AG10803 (cell line): ENCODE measurements at regions not wholly inside any gene's neighbourhood (a gene's known extent, or its start where the extent isn't known, plus 50 kb on each side); places are given as distances from the start of the nearest gene placed in this dataset.
A peak's percentile ranks its signal among the peaks of the same experiment; 100 is the strongest.

Experiments used
- DNase-seq: peaks from one replicate; pipeline ENCODE4 v3.0.0; 2010; ENCODE audit warnings: low read depth
- H3K4me3 ChIP-seq: 2 replicates; pipeline ENCODE4 v1.5.1; 2011; ENCODE audit warnings: mild to moderate bottlenecking, low read length, control low read depth
- TF ChIP-seq, protein P1 (sequence below): conservative IDR thresholded peaks from 2 replicates; pipeline ENCODE4 v1.5.1; 2011; ENCODE audit warnings: mild to moderate bottlenecking, low read length, control low read depth, inconsistent platforms

DNA sequence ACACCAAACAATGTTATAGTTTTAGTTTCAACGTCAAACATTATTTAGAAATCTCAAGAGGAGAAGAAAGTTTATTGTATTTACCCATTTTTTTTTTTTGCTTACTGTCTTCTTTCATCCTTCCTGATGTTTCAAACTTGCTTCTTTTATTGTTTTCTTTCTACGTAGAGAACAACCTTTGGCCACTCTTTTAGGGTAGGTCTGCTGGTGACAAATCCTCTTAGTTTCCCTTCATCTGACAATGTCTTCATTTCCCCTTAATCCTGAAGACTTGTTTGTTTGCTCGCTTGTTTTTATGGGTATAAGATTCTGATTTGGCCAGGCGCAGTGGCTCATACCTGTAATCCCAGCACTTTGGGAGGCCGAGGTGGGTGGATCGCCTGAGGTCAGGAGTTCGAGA, 89.1 kb downstream of the RHOU start:
- H3K4me3 ChIP-seq: no peak overlapping the region
- no peak for DNase-seq
- TF ChIP-seq, protein P1, sequence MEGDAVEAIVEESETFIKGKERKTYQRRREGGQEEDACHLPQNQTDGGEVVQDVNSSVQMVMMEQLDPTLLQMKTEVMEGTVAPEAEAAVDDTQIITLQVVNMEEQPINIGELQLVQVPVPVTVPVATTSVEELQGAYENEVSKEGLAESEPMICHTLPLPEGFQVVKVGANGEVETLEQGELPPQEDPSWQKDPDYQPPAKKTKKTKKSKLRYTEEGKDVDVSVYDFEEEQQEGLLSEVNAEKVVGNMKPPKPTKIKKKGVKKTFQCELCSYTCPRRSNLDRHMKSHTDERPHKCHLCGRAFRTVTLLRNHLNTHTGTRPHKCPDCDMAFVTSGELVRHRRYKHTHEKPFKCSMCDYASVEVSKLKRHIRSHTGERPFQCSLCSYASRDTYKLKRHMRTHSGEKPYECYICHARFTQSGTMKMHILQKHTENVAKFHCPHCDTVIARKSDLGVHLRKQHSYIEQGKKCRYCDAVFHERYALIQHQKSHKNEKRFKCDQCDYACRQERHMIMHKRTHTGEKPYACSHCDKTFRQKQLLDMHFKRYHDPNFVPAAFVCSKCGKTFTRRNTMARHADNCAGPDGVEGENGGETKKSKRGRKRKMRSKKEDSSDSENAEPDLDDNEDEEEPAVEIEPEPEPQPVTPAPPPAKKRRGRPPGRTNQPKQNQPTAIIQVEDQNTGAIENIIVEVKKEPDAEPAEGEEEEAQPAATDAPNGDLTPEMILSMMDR: no peak

- no peak overlapping the region for H3K4me3 ChIP-seq
- no peak for DNase-seq
- TF ChIP-seq, protein P1: no peak
Measured at GRCh38 chr1:228825041-228825440, 89.8 kb downstream of the RHOU start.

GRCh38 chr1:228825840-228826484, 90.7 kb downstream of the RHOU start:
- no peak overlapping the region for H3K4me3 ChIP-seq
- DNase-seq: no peak
- TF ChIP-seq, protein P1: no peak

- H3K4me3 ChIP-seq: no peak overlapping the region
- TF ChIP-seq, protein P1: no peak
- DNase-seq: peak; percentile 1
Measured at GRCh38 chr1:228827019-228827418, 91.7 kb downstream of the RHOU start.

DNA sequence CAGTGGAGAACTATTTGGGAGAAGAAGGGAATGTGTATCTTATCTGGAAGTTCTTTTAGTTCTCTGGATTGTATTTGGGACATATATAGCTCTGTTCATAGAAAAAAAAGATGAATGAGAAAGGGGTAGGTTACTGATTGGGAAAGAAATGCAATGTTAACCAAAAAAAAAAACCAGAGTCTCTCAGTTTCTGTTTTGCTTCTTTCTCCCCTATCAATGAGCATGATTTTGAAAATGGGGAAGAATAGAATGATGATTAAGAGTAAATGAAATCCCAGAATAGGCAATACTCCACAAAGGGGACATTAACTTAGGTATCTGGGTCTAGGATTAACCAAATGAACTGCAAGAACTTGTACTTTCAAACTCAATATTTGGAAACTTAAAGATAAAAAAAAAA, 92.9 kb downstream of the RHOU start:
- DNase-seq: no peak
- H3K4me3 ChIP-seq: no peak overlapping the region
- TF ChIP-seq, protein P1: no peak

GRCh38 chr1:228830185-228830953, 95.1 kb downstream of the RHOU start:
- TF ChIP-seq, protein P1: no peak
- no peak overlapping the region for H3K4me3 ChIP-seq
- no peak for DNase-seq

GRCh38 chr1:228830954-228831481, 95.7 kb downstream of the RHOU start:
- DNase-seq: peak; percentile 41
- no peak overlapping the region for H3K4me3 ChIP-seq
- TF ChIP-seq, protein P1: no peak
